ENCODE measurements at regions not wholly inside any gene's neighbourhood (a gene's known extent, or its start where the extent isn't known, plus 50 kb on each side); places are given as distances from the start of the nearest gene placed in this dataset.

DNA sequence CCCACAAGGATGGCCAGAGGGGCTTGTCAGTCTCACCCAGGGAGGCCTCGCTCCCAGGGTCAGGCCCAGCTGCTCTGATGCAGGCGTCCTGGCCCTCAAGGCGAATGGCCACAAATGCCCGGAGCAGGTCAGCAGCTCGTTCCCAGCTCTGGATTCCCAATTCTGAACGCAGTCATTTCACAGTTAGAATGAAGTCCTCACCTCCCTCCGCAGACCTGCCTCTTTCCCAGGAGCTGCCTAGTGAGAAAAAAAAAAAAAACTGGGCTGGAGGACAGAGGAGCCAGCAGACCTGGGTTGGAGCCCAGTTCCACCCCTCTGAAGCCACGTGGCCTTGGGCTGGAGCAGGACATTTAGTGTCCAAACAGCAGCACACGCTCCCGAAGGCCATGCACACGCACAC is 62.2 kb upstream of the DIO3 start:
- Histone ChIP-seq H3K27ac (no peak overlapping the region), H3K4me3 (ENCODE audit: low read depth, low read length) (no peak overlapping the region), H3K27me3 (replicated peaks) (no peaks in the 10 kb centered on the region), H3K36me3 (replicated peaks) (no peaks in the 10 kb centered on the region)
- DNase-seq: no peak
- in situ Hi-C loops (cut with HindIII; ENCODE audit: low pct_ligation_motif_present, low sequenced_read_pairs): no loop called here
- TF ChIP-seq, protein P1, sequence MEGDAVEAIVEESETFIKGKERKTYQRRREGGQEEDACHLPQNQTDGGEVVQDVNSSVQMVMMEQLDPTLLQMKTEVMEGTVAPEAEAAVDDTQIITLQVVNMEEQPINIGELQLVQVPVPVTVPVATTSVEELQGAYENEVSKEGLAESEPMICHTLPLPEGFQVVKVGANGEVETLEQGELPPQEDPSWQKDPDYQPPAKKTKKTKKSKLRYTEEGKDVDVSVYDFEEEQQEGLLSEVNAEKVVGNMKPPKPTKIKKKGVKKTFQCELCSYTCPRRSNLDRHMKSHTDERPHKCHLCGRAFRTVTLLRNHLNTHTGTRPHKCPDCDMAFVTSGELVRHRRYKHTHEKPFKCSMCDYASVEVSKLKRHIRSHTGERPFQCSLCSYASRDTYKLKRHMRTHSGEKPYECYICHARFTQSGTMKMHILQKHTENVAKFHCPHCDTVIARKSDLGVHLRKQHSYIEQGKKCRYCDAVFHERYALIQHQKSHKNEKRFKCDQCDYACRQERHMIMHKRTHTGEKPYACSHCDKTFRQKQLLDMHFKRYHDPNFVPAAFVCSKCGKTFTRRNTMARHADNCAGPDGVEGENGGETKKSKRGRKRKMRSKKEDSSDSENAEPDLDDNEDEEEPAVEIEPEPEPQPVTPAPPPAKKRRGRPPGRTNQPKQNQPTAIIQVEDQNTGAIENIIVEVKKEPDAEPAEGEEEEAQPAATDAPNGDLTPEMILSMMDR (IDR thresholded peaks at IDR 0.05; ENCODE audit: low read depth, low read length, missing control alignments): no peak

DNA sequence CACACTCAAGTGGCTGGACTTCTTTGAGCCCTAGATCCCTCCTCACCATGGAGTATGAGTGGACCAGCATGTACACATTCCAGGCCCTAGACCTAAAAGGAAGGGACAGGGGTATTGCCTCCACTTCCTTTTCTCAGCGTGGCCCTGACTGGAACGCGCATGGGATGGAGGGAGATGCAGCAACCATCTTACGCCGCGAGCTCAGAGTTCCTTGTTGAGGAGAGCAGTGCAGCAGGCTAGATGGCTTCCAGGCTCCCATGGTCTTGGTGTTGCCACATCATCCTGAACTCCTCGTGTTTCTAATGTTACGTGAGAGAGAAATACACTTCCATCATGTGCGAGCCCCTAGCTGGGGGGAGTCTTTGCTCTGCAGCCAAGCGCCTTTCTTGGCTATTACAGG is 61.8 kb upstream of the DIO3 start:
- in situ Hi-C loops (cut with HindIII; ENCODE audit: low pct_ligation_motif_present, low sequenced_read_pairs): no loop called here
- H3K27ac ChIP-seq: no peak overlapping the region
- H3K36me3 ChIP-seq (replicated peaks): no peaks in the 10 kb centered on the region
- TF ChIP-seq, protein P1 (IDR thresholded peaks at IDR 0.05; ENCODE audit: low read depth, low read length, missing control alignments): no peak
- no peak for DNase-seq
- H3K4me3 ChIP-seq (ENCODE audit: low read depth, low read length): no peak overlapping the region
- H3K27me3 ChIP-seq (replicated peaks): no peaks in the 10 kb centered on the region

DNA sequence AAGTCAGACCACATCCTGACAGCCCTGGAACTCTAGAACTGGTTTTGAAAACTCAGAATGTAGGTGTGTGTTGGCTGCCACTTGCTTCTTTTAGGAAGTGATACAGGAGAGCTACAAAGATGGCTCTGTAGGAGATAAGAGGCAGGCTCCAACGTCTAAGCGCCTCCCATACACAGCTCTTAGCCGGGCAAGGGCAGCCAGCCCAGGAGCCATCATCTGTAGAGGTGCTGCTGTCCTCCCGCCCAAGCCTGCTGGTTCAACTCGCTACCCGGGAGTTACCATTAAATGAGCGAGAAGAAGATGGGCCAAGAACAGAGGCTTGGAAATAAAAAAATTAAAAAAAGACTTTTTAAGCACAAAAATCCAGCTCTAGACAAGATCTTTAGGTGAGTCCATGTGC is 61.2 kb upstream of the DIO3 start:
- no peak overlapping the region for H3K27ac ChIP-seq
- H3K36me3 ChIP-seq (replicated peaks): no peaks in the 10 kb centered on the region
- H3K27me3 ChIP-seq (replicated peaks): no peaks in the 10 kb centered on the region
- TF ChIP-seq, protein P1 (IDR thresholded peaks at IDR 0.05; ENCODE audit: low read depth, low read length, missing control alignments): no peak
- in situ Hi-C loops (cut with HindIII; ENCODE audit: low pct_ligation_motif_present, low sequenced_read_pairs): no loop called here
- DNase-seq: no peak
- no peak overlapping the region for H3K4me3 ChIP-seq (ENCODE audit: low read depth, low read length)

DNA sequence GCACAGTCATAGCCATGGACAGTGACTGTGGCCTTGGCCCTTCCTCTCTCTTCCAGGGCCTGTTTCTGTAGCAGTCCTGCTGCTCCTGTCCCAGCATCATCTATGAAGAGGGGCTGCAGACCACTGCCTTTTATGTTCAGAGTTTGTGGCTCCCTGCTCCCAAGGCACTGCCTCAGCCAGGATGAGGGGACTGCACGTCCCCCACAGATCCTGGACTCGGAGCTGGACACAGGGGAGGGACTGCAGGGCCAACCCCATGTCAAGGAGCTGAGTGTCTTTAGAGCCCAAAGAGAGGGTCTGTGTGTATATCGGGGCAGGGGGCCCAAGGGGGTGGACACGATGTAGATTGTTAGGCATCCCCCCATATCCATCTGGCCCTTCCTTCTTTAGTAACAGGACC is 60.6 kb upstream of the DIO3 start:
- no peaks in the 10 kb centered on the region for H3K36me3 ChIP-seq (replicated peaks)
- in situ Hi-C loops (cut with HindIII; ENCODE audit: low pct_ligation_motif_present, low sequenced_read_pairs): no loop called here
- H3K27me3 ChIP-seq (replicated peaks): no peaks in the 10 kb centered on the region
- no peak for DNase-seq
- H3K27ac ChIP-seq: no peak overlapping the region
- TF ChIP-seq, protein P1 (IDR thresholded peaks at IDR 0.05; ENCODE audit: low read depth, low read length, missing control alignments): no peak
- H3K4me3 ChIP-seq (ENCODE audit: low read depth, low read length): no peak overlapping the region

DNA sequence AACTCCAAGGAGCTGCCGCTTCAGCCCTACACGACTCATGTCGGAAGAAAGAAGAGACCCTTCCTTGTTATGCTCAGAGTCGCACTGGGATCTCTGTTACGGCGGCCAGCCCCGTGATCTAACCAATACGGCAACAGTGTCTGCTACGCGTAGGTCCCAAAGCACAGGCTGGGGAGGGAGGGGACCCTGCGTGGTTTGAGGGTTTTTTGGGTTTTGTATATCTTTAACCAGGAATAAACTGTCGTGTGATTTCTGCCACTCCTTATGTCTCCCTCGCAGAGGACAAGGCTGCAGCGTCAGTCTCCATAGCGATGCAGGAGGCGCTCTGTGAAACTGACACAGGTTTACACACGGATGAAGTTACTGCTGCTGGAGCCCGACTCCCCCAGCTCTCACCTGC is 60.0 kb upstream of the DIO3 start:
- no peaks in the 10 kb centered on the region for H3K27me3 ChIP-seq (replicated peaks)
- TF ChIP-seq, protein P1 (IDR thresholded peaks at IDR 0.05; ENCODE audit: low read depth, low read length, missing control alignments): no peak

DNA sequence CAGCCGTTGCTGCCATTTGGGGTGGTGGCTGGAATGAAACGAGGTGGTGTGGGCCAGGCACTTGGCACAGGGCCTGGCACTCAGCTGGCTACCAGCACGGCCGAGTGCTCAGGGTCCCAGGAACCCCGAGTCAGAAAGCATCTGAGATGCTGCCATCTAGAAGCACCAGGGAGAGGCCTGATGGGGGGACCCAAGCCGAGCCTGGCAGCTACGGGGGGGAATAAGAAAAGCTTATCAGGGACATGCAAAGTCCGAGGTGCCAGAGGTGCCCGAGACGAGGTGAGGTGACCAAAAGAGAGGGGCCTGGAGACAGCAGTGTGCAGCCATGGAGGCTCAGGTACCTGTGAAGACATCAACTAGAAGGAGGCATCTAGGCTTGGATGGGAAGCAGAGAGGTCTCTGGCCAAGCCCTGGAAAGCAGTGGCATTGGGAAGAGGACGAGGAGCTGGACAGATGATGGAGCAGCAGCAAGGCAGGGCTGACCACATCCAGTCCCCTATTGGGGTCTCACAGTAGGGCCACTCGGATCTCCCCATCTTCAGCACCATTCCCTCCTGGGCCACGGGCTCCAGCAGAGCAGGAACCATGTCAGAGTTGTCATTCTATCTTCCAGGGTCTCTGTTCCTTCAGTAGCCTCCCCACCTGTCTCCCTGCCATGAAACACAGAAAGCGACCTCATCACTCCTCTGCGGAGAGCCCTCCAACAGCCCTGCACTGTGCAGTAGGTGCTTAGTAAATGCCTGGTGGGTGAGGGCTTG is 59.3 kb upstream of the DIO3 start:
- DNase-seq: no peak
- in situ Hi-C loops (cut with HindIII; ENCODE audit: low pct_ligation_motif_present, low sequenced_read_pairs): no loop called here
- H3K36me3 ChIP-seq (replicated peaks): no peaks in the 10 kb centered on the region
- no peak overlapping the region for H3K27ac ChIP-seq
- no peaks in the 10 kb centered on the region for H3K27me3 ChIP-seq (replicated peaks)
- no peak overlapping the region for H3K4me3 ChIP-seq (ENCODE audit: low read depth, low read length)
- TF ChIP-seq, protein P1 (IDR thresholded peaks at IDR 0.05; ENCODE audit: low read depth, low read length, missing control alignments): no peak

More for the DNA sequence above, 60.0 kb upstream of the DIO3 start:
- Histone ChIP-seq H3K36me3 (replicated peaks) (no peaks in the 10 kb centered on the region), H3K4me3 (ENCODE audit: low read depth, low read length) (no peak overlapping the region), H3K27ac (no peak overlapping the region)
- in situ Hi-C loops (cut with HindIII; ENCODE audit: low pct_ligation_motif_present, low sequenced_read_pairs): no loop called here
- no peak for DNase-seq

All from brain microvascular endothelial cell (primary cell).